Stimulated activated CD8-positive, alpha-beta memory T cell treated with anti-CD3 and anti-CD28 coated beads, Interleukin-2, amount 100 ng/mL, for 48 hours (primary cell): ENCODE measurements at regions not wholly inside any gene's neighbourhood (a gene's known extent, or its start where the extent isn't known, plus 50 kb on each side); places are given as distances from the start of the nearest gene placed in this dataset.
"Not testable (repeated sequence)": the region's sequence is repeated elsewhere in the genome, so short reads cannot be mapped to it uniquely, and the experiment has no call there.

Source experiments
- DNase-seq, 2 donors: peaks; one replicate each; pipeline ENCODE4 v3.0.0-alpha.2; 2020; ENCODE audit warnings: low read depth in 2 of 2

DNA sequence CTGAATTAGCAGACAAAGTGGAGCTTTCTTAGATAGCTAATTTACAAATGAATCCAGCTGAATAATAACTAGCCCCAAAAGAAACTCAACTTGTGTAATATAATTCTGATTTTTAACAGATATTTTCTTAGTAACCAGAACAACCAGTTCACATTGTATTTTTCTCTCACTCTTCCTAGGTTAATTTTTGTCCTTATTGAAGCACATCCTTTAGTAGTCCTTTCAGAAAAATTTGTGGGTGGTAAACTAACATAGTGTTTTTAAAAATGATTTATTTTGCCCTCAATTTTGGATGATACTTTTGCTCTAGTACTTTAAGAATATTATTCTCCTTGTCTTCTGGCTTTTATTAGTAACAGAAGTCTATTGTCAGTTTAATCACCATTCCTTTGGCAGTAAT is 190.6 kb upstream of the SLC39A10 start:
- DNase-seq, result no peak

GRCh38 chr2:195461010-195461409 is 196.0 kb upstream of the SLC39A10 start:
- no peak for DNase-seq

DNA sequence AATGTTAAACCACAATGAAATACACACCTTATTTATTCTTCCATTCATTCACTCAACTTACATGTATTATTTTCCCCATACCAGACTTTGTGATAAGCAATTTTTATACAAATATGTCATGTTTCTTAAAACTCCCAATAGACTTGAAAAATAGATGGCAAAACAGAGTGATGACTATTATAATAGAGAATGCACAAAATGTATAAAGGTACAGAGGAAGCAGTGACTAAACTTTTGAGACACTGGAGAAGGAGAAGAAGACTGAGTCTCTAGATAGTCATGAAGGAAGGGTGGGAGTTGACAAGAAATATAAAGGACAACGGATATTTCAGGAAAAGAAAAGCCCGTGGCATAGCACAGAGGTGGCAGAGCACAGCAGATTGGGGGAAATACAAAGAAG is 198.1 kb upstream of the SLC39A10 start:
- DNase-seq, result no peak

- DNase-seq, result no peak
Measured at GRCh38 chr2:195457873-195458272, 199.2 kb upstream of the SLC39A10 start.

- DNase-seq, result no peak
Measured at GRCh38 chr2:195456771-195457170, 200.3 kb upstream of the SLC39A10 start.

- no peak for DNase-seq
Measured at GRCh38 chr2:195451160-195451559, 205.9 kb upstream of the SLC39A10 start.

DNA sequence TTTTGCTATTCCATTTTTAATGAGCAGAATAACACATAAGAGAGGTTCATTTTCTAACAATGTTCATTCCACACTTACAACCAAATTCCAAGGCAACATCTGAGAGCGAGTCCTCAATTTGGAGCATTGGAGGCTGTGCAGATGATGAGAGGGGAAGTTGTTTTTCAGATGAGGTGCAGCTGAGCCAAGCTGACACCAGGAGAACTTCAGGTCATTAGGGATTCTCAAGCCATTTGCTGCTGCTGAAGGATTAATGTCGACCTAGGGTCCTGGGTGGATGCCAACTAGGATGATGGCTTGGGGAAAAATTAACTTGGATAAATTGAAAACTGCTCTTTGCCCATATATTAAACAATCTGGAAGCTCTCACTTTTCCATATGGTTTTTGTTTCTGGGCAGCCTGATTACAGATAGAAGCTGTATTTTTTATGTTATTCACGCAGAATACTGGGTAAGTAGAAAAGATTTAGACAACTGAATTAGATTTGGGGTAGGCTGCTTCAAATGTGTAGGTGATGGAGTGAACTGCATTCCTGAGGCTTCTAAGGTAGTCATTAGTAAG is 206.4 kb upstream of the SLC39A10 start:
- DNase-seq, result no peak

GRCh38 chr2:195447323-195447975 is 209.6 kb upstream of the SLC39A10 start:
- no peak for DNase-seq

DNA sequence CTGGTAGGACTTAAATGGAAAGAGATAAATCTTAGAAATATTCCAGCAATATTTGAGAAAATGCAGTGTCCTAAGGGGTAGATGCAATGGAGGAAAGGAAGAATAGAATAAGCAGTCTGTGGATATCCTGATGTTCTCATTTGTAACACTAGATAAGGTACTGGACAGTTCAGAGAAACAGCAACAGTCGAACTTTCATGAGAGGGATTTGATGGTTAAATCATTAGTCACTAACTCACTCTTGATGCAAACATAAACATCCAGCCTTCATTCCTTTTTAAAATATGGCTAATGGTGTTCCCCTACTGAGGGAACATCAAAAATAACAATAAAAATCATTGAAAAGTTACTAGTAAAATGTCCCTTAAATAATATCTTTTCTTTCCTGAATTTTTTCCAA is 211.4 kb upstream of the SLC39A10 start:
- DNase-seq, result no peak

DNA sequence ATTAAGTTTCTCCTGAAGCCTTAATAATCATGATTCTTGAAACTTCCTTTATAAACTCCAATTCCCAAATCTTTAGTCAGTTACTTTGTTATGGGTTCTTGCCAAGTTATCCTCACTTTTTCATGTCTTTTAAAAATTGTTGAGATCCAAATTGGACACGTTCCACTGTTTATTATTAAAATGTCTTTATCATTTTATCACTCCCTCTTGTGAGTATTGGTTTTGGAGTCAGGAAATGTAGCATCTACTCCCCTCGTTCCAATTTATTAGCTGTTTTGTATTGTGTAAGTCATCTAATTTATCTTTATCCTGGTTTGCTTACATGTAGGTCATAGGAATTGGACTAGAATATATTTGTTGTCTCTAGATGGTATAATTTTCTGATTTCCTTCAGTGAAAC is 213.1 kb upstream of the SLC39A10 start:
- DNase-seq, result no peak

DNA sequence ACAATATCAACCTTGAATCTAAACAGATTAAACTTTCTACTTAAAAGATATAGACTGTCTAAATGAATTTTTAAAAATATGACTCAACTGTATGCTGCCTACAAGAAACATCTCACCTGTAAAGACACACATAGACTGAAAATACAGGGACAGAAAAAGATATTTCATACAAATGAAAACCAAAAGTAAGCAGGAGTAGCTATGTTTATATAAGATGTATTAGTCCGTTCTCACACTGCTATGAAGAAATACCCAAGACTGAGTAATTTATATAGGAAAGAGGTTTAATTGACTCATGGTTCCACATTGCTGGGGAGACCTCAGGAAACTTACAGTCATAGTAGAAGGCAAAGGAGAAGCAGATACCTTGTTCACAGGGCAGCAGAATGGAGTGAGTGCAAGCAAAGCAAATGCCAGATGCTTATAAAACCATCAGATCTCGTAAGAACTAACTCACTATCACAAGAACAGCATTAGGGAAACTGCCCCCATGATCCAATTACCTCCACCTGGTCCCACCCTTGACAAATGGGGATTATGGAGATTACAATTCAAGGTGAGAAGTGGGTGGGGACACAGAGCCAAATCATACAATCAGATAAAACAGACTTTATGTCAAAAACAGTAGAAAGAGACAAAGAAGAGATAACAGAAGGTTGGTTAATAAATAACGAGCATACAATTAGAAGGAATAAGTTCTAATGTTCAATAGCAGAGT is 214.4 kb upstream of the SLC39A10 start:
- no peak for DNase-seq

- no peak for DNase-seq
Measured at GRCh38 chr2:195438692-195439091, 218.3 kb upstream of the SLC39A10 start.

- no peak for DNase-seq
Measured at GRCh38 chr2:195437521-195437920, 219.5 kb upstream of the SLC39A10 start.

- DNase-seq, result no peak
Measured at GRCh38 chr2:195434346-195434745, 222.7 kb upstream of the SLC39A10 start.

GRCh38 chr2:195433729-195434128 is 223.3 kb upstream of the SLC39A10 start:
- not testable (repeated sequence) for DNase-seq

DNA sequence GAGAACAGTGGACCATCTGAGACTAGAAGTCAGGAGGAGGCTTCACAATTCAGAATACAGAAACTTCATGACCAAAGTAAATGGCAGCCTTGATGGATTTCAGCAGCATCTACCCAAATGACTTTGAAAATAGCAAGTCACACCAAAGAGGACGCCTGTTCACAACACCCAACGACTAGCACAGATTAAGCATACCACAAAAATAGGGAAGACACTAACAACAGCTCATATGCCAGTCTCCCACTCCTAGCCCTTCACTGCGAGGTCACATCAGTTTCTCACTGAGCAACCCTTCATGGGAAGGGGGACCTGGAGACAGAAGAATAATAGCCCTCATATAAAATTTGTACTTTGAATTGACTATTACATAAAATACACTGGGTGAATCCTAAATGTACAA is 228.4 kb upstream of the SLC39A10 start:
- DNase-seq, result no peak

DNA sequence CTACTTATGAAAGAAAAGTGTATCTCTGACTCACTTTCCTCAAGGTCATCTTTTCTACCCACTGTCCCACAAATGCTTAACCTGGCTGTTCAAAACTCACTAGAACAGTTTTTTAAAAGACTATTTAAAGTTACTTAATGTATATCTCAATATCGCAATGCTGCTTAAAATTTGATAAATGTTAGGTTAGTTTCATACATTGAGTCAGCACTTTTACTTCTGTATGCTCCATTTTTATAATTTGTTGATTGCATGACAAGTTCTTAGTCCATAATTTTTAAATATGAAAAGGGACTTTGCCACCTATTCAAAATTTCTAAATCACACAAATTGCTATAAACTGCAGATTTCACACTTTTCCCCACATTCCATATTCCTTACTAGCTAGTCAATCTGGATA is 231.7 kb upstream of the SLC39A10 start:
- no peak for DNase-seq

GRCh38 chr2:195419033-195419432 is 238.0 kb upstream of the SLC39A10 start:
- DNase-seq, result no peak

- no peak for DNase-seq
Measured at GRCh38 chr2:195414537-195415100, 242.4 kb upstream of the SLC39A10 start.

DNA sequence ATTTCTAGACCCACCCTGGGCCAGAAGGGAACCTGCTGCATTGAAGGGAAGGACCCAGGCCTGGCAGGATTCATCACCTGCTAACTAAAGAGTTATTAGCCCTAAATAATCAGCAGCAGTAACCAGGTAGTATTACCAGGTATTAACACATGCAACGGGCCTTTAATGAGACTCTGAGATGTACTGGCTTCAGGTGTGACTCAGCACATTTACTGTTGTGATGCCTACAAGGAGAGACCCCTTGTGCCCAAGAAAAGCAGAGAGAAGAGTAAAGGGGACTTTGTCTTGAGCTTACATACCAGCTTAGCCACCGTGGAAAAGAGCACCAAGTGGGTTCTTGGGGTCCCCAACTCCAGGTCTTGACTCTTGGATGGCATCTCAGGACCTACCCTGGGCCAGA is 243.1 kb upstream of the SLC39A10 start:
- DNase-seq, result no peak

GRCh38 chr2:195413422-195413821 is 243.6 kb upstream of the SLC39A10 start:
- DNase-seq, result no peak

- DNase-seq, result no peak
Measured at GRCh38 chr2:195411219-195411687, 245.8 kb upstream of the SLC39A10 start.
